ENCODE measurements at regions not wholly inside any gene's neighbourhood (a gene's known extent, or its start where the extent isn't known, plus 50 kb on each side); places are given as distances from the start of the nearest gene placed in this dataset.

- Histone ChIP-seq H4K20me1 (ENCODE audit: insufficient read depth, low read length, poor library complexity, severe bottlenecking) (no peaks in the 10 kb centered on the region), H3K79me2 (ENCODE audit: insufficient read depth, low read length) (no peaks in the 10 kb centered on the region), H3K9me2 (replicated peaks; ENCODE audit: low read depth, low read length) (no peaks in the 10 kb centered on the region), H2AFZ (ENCODE audit: low read length) (no peak overlapping the region), H3K36me3 (ENCODE audit: insufficient read depth, low read length) (no peaks in the 10 kb centered on the region), H3K9ac (ENCODE audit: low read depth, low read length, poor library complexity, severe bottlenecking) (no peak overlapping the region), H3K9me3 (ENCODE audit: insufficient read depth, low read depth, low read length) (0 out of 2 replicates have a peak, but pooled peaks cover 4% of the 10 kb centered on the region), H3K4me3 (ENCODE audit: low read length, poor library complexity, severe bottlenecking) (no peak overlapping the region), H3K4me1 (ENCODE audit: insufficient read depth, low read length, poor library complexity, severe bottlenecking) (no peaks in the 10 kb centered on the region), H3K4me2 (ENCODE audit: low read depth, low read length, poor library complexity, severe bottlenecking) (no peak overlapping the region), H3K27me3 (ENCODE audit: insufficient read depth, low read length, poor library complexity, severe bottlenecking) (no peaks in the 10 kb centered on the region), H3F3A (ENCODE audit: low read depth) (no peaks in the 10 kb centered on the region)
- TF ChIP-seq EZH2phosphoT487 (IDR thresholded peaks at IDR 0.05; ENCODE audit: borderline replicate concordance) (no peak), CTCF (conservative IDR thresholded peaks at IDR 0.05; ENCODE audit: low read length) (no peak)
These were observed 84.6 kb upstream of the JAG1 start for GRCh38 chr20:10758446-10758845.

- TF ChIP-seq EZH2phosphoT487 (IDR thresholded peaks at IDR 0.05; ENCODE audit: borderline replicate concordance) (no peak), CTCF (conservative IDR thresholded peaks at IDR 0.05; ENCODE audit: low read length) (no peak)
- Histone ChIP-seq H3F3A (ENCODE audit: low read depth) (no peaks in the 10 kb centered on the region), H3K4me1 (ENCODE audit: insufficient read depth, low read length, poor library complexity, severe bottlenecking) (no peaks in the 10 kb centered on the region), H2AFZ (ENCODE audit: low read length) (no peak overlapping the region), H4K20me1 (ENCODE audit: insufficient read depth, low read length, poor library complexity, severe bottlenecking) (no peaks in the 10 kb centered on the region), H3K4me3 (ENCODE audit: low read length, poor library complexity, severe bottlenecking) (no peak overlapping the region), H3K27me3 (ENCODE audit: insufficient read depth, low read length, poor library complexity, severe bottlenecking) (no peaks in the 10 kb centered on the region), H3K9ac (ENCODE audit: low read depth, low read length, poor library complexity, severe bottlenecking) (no peak overlapping the region), H3K9me3 (ENCODE audit: insufficient read depth, low read depth, low read length) (0 out of 2 replicates have a peak, but pooled peaks cover 4% of the 10 kb centered on the region), H3K79me2 (ENCODE audit: insufficient read depth, low read length) (no peaks in the 10 kb centered on the region), H3K9me2 (replicated peaks; ENCODE audit: low read depth, low read length) (no peaks in the 10 kb centered on the region), H3K4me2 (ENCODE audit: low read depth, low read length, poor library complexity, severe bottlenecking) (no peak overlapping the region), H3K36me3 (ENCODE audit: insufficient read depth, low read length) (no peaks in the 10 kb centered on the region)
These were observed 87.4 kb upstream of the JAG1 start for GRCh38 chr20:10761232-10761631.

GRCh38 chr20:10761786-10762185 is 88.0 kb upstream of the JAG1 start:
- H3K36me3 ChIP-seq (ENCODE audit: insufficient read depth, low read length): no peaks in the 10 kb centered on the region
- H3K4me3 ChIP-seq (ENCODE audit: low read length, poor library complexity, severe bottlenecking): no peak overlapping the region
- no peaks in the 10 kb centered on the region for H3K9me2 ChIP-seq (replicated peaks; ENCODE audit: low read depth, low read length)
- H3K27me3 ChIP-seq (ENCODE audit: insufficient read depth, low read length, poor library complexity, severe bottlenecking): no peaks in the 10 kb centered on the region
- H2AFZ ChIP-seq (ENCODE audit: low read length): no peak overlapping the region
- H3K4me2 ChIP-seq (ENCODE audit: low read depth, low read length, poor library complexity, severe bottlenecking): no peak overlapping the region
- H3K9me3 ChIP-seq (ENCODE audit: insufficient read depth, low read depth, low read length): 0 out of 2 replicates have a peak, but pooled peaks cover 4% of the 10 kb centered on the region
- no peaks in the 10 kb centered on the region for H3F3A ChIP-seq (ENCODE audit: low read depth)
- no peak for TF ChIP-seq EZH2phosphoT487 (IDR thresholded peaks at IDR 0.05; ENCODE audit: borderline replicate concordance)
- no peak for TF ChIP-seq CTCF (conservative IDR thresholded peaks at IDR 0.05; ENCODE audit: low read length)
- H4K20me1 ChIP-seq (ENCODE audit: insufficient read depth, low read length, poor library complexity, severe bottlenecking): no peaks in the 10 kb centered on the region
- no peaks in the 10 kb centered on the region for H3K79me2 ChIP-seq (ENCODE audit: insufficient read depth, low read length)
- no peaks in the 10 kb centered on the region for H3K4me1 ChIP-seq (ENCODE audit: insufficient read depth, low read length, poor library complexity, severe bottlenecking)
- no peak overlapping the region for H3K9ac ChIP-seq (ENCODE audit: low read depth, low read length, poor library complexity, severe bottlenecking)
